HepG2 (cell line): ENCODE measurements at regions not wholly inside any gene's neighbourhood (a gene's known extent, or its start where the extent isn't known, plus 50 kb on each side); places are given as distances from the start of the nearest gene placed in this dataset.
"Not testable (repeated sequence)": the region's sequence is repeated elsewhere in the genome, so short reads cannot be mapped to it uniquely, and the experiment has no call there.

ENCODE experiments used
- ATAC-seq: fragments of 200-7000 bp; cut with Tn5 transposase; 3 replicates; pipeline ENCODE4 v1.9.1; 2020; ENCODE audit warnings: mild to moderate bottlenecking, moderate library complexity
- BruUV-seq: library from RNA; stranded (reverse); fragments of 400-500 nt; replicated peaks from 2 replicates; lab custom pipeline; 2021; lab: Mats Ljungman, UMichigan
- CTCF ChIA-PET: fragments of 300-600 bp; formaldehyde crosslinking; extraction: SDS; loops from one replicate; lab custom pipeline; 2021; ENCODE audit warnings: low total read pairs, inconsistent platforms, low intra/inter-chr PET ratio; lab: Yijun Ruan, JAX
- POLR2A ChIA-PET: fragments of 350-600 bp; sonication (Branson Sonifier 250); formaldehyde crosslinking; loops from one replicate; lab custom pipeline; 2020; ENCODE audit warnings: antibody characterized with exemption, inconsistent platforms; lab: Yijun Ruan, JAX
- DNase-seq: peaks from one replicate; pipeline ENCODE4 v3.0.0-alpha.2; 2015; ENCODE audit warnings: low spot score
- FAIRE-seq: peaks from 3 replicates; lab custom pipeline; 2011; peaks lifted over from hg19 to GRCh38; lab: Jason Lieb, UNC
- H2AFZ ChIP-seq: one replicate; pipeline ENCODE4 v1.6.1; 2011; ENCODE audit warnings: low read length, inconsistent platforms
- H3K27ac ChIP-seq: fragments of 300-600 bp; 3 replicates; pipeline ENCODE4 v1.8.0; 2011; ENCODE audit warnings: mixed run types, mild to moderate bottlenecking, mixed read lengths, low read length, inconsistent platforms; ENCODE audit not compliant: insufficient read depth; ENCODE audit errors: extremely low read length
- H3K27me3 ChIP-seq, 2 experiments: fragments of 200-600 bp in 1 of 2; 2 replicates in 1 of 2; 3 replicates in 1 of 2; pipeline versions ENCODE4 v1.6.0 to v1.8.0; 2011; ENCODE audit warnings: low read length in 2 of 2, mild to moderate bottlenecking in 2 of 2, moderate library complexity in 2 of 2, inconsistent platforms in 1 of 2; ENCODE audit not compliant: insufficient read depth in 2 of 2, control insufficient read depth in 1 of 2
- H3K36me3 ChIP-seq, 2 experiments: fragments of 200-600 bp in 1 of 2; replicated peaks in 1 of 2; 2 replicates in 1 of 2; 3 replicates in 1 of 2; pipeline versions ENCODE4 v1.5.1 to v1.8.0; 2011; ENCODE audit warnings: low read length in 2 of 2, inconsistent platforms in 1 of 2; ENCODE audit not compliant: insufficient read depth in 2 of 2, control insufficient read depth in 1 of 2
- H3K4me1 ChIP-seq: 2 replicates; pipeline ENCODE4 v1.5.1; 2012; ENCODE audit warnings: low read length, inconsistent platforms; ENCODE audit not compliant: insufficient read depth
- H3K4me2 ChIP-seq: 2 replicates; pipeline ENCODE4 v1.6.0; 2011; ENCODE audit warnings: low read depth, low read length, inconsistent platforms
- H3K4me3 ChIP-seq, 3 experiments: fragments of 200-600 bp in 1 of 3; sonication (generic), shearing (Covaris generic) in 1 of 3; replicated peaks in 1 of 3; 2 replicates each; pipeline ENCODE4 v1.5.1; 2011 to 2016; ENCODE audit warnings: low read length in 3 of 3, inconsistent platforms in 2 of 3, low read depth in 2 of 3, mild to moderate bottlenecking in 2 of 3, control low read depth in 1 of 3, mixed read lengths in 1 of 3; ENCODE audit not compliant: insufficient read depth in 1 of 3
- H3K79me2 ChIP-seq: one replicate; pipeline ENCODE4 v1.6.1; 2011; ENCODE audit warnings: low read length, inconsistent platforms; ENCODE audit not compliant: insufficient read depth
- H3K9ac ChIP-seq: 2 replicates; pipeline ENCODE4 v1.6.0; 2011; ENCODE audit warnings: mild to moderate bottlenecking, low read depth, low read length, inconsistent platforms; ENCODE audit not compliant: insufficient read depth
- H3K9me3 ChIP-seq: 2 replicates; pipeline ENCODE4 v1.5.1; 2012; ENCODE audit warnings: mild to moderate bottlenecking, low read length
- H4K20me1 ChIP-seq: 2 replicates; pipeline ENCODE4 v1.6.0; 2011; ENCODE audit warnings: inconsistent platforms, mild to moderate bottlenecking, low read length, moderate library complexity; ENCODE audit not compliant: insufficient read depth
- WGBS: methylation state at CpG from one replicate; pipeline ENCODE4 v1.1.6; 2017; ENCODE audit warnings: low lambda C conversion rate; 5-methylcytosine and 5-hydroxymethylcytosine counted together
- in situ Hi-C: cut with HindIII; loops from 2 replicates; pipeline ENCODE4 v1.10.0; 2017; ENCODE audit warnings: low pct_unique_long_range_greater_than_20kb; ENCODE audit not compliant: extremely low pct_ligation_motif_present
- intact Hi-C: fragments of 100-400 bp; cut with micrococcal nuclease; formaldehyde crosslinking; loops from one replicate; pipeline ENCODE4 v1.10.0; 2022; ENCODE audit not compliant: unreplicated experiment

DNA sequence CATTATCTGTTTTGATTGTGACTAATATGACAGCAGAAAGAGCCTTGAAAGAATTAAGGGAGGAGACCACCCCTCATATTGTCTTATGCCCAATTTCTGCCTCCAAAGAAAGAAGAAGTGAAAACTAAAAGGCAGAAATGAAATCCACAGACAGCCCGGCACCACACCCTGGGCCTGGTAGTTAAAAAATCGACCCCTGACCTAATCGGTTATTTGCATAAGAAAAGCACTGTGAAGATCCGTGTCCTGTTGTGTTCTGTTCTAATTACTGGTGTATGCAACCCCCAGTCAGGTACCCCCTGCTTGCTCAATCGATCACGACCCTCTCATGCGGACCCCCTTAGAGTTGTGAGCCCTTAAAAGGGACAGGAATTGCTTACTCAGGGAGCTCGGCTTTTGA lies 97.9 kb downstream of the CDRT15L2 start:
- H3K4me2 ChIP-seq, H3K36me3 ChIP-seq, H3K79me2 ChIP-seq, H3K9ac ChIP-seq, H2AFZ ChIP-seq, POLR2A ChIA-PET, H3K9me3 ChIP-seq, FAIRE-seq, H4K20me1 ChIP-seq, intact Hi-C loops, H3K27me3 ChIP-seq, H3K4me1 ChIP-seq, BruUV-seq, DNase-seq, H3K27ac ChIP-seq, H3K4me3 ChIP-seq, CTCF ChIA-PET, ATAC-seq, in situ Hi-C loops: not testable (repeated sequence)
- 22% methylated on average over 6 of the region's 8 CpGs for WGBS

DNA sequence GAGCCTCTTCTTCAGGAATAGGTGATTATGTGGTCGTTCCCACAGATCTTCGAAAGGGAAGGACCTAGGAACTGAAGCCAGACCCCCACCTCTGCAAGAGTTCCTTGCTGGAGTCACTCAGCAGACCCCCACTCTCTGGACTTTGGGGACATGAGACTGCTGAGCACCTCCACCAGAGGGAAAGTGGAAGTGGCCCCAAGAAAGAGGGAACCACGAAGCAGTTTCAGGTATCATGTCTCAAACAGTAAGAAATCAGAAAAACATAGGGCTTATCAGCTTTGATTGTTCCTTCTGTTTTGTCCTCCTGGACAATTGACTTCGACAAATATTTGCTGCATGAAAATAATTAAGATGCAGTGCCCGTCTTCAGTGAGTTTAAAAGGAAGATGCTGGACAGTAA lies 98.9 kb downstream of the CDRT15L2 start:
- FAIRE-seq, H3K4me1 ChIP-seq, H3K79me2 ChIP-seq, H3K36me3 ChIP-seq, BruUV-seq, intact Hi-C loops, CTCF ChIA-PET, H3K9me3 ChIP-seq, H4K20me1 ChIP-seq, H3K27ac ChIP-seq, H2AFZ ChIP-seq, H3K4me3 ChIP-seq, DNase-seq, ATAC-seq, in situ Hi-C loops, POLR2A ChIA-PET, H3K4me2 ChIP-seq, H3K27me3 ChIP-seq, H3K9ac ChIP-seq: not testable (repeated sequence)
- WGBS: 0% methylated on average over 5 of the region's 5 CpGs

DNA sequence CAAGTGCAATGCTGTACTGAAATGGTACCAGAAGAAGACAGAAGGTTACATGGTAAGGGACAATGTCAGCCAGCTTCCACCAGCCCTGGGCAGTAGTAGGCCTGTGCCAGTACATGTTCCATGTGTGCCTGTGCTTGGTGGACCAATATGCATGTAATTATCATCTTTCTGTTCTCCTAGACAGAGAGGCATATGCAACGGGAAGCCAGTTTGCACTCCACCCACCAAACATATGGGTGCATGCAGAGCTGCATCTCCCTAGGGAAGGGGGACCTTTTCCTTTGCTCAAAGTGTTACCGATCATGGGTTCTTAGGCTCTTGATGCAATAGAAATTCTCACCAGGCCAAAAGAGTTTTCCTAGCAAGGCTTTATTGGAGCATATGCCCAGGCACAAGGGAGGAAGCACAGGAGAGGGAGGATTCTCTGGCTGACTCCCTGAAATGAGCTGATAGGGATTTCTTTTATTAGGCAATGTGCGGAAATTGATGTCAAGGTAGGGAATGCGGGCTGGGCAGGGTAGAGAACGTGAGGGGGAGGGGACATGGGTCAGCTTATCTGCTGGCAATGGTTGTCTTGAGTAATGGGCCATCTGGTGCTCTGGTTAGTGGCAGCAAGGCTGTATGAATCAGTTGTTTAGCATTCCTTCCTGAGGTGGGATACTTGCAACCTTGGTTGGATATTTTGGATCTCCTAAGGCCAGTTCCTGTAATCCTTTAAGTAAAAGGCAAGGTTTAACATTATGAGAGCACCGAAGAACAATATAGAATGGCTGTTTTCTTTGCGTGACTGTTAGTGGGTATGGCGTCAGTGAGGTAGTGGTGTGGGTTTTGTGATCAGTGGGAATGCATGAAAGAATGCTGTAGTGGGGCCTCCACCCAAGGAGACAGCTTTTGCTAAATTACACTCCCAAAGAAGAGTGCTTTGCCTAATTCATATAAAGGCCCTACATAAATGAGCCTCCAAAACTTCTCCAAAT lies 102.5 kb downstream of the CDRT15L2 start:
- 21% methylated on average over 7 of the region's 8 CpGs for WGBS
- CTCF ChIA-PET, POLR2A ChIA-PET, DNase-seq, H2AFZ ChIP-seq, intact Hi-C loops, H4K20me1 ChIP-seq, H3K27me3 ChIP-seq, H3K27ac ChIP-seq, H3K36me3 ChIP-seq, FAIRE-seq, H3K4me3 ChIP-seq, in situ Hi-C loops, BruUV-seq, H3K9ac ChIP-seq, H3K9me3 ChIP-seq, H3K79me2 ChIP-seq, H3K4me2 ChIP-seq, H3K4me1 ChIP-seq, ATAC-seq: not testable (repeated sequence)

DNA sequence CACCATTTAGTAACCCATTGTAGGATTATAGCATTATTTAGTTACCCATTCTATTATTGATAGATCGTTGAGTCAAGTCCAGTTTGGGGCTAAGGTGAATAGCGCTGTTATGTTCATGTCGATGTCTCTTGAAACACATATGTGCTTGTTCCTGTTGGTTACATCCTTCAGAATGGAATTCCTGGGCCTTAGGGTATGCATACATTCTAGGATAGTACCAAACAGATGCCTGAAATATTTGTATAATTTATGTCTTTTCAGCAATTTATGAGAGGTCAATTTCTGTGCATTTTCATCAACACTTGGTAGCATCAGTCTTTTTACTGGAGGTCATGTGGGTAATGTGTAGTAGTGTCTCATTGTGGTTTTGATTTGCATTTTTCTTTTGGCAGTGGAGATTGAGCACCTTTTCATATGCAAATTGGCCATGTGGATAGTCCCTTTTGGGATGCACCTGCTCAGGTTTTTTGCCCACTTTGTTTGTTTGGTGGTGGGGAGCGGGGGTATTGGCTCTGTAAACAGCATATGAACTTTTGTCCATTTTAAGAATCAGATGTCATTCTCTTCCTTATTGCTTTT lies 104.2 kb downstream of the CDRT15L2 start:
- POLR2A ChIA-PET, BruUV-seq, ATAC-seq, H3K4me2 ChIP-seq, H3K79me2 ChIP-seq, H3K36me3 ChIP-seq, FAIRE-seq, H3K27me3 ChIP-seq, H3K4me1 ChIP-seq, in situ Hi-C loops, H3K4me3 ChIP-seq, H3K27ac ChIP-seq, CTCF ChIA-PET, DNase-seq, H4K20me1 ChIP-seq, H3K9ac ChIP-seq, H3K9me3 ChIP-seq, H2AFZ ChIP-seq, intact Hi-C loops: not testable (repeated sequence)
- WGBS: 49% methylated on average over 3 of the region's 4 CpGs
